Islet of Langerhans (tissue), 1 donor: ENCODE measurements at regions not wholly inside any gene's neighbourhood (a gene's known extent, or its start where the extent isn't known, plus 50 kb on each side); places are given as distances from the start of the nearest gene placed in this dataset.

Experiments
- FAIRE-seq: peaks from one replicate; lab custom pipeline; 2011; peaks lifted over from hg19 to GRCh38; lab: Jason Lieb, UNC

GRCh38 chr9:13990331-13990730 is 323.6 kb downstream of the NFIB start:
- no peak for FAIRE-seq

GRCh38 chr9:13988944-13989343 is 325.0 kb downstream of the NFIB start:
- no peak for FAIRE-seq

- no peak for FAIRE-seq
These were observed 330.3 kb downstream of the NFIB start for GRCh38 chr9:13983607-13984006.

GRCh38 chr9:13979941-13980318 is 334.0 kb downstream of the NFIB start:
- no peak for FAIRE-seq

GRCh38 chr9:13975611-13976290 is 338.2 kb downstream of the NFIB start:
- no peak for FAIRE-seq

GRCh38 chr9:13974891-13975290 is 339.1 kb downstream of the NFIB start:
- no peak for FAIRE-seq

- FAIRE-seq: no peak
These were observed 341.8 kb downstream of the NFIB start for GRCh38 chr9:13971966-13972655.

GRCh38 chr9:13971415-13971814 is 342.5 kb downstream of the NFIB start:
- no peak for FAIRE-seq

- FAIRE-seq: no peak
These were observed 343.5 kb downstream of the NFIB start for GRCh38 chr9:13970426-13970825.

- FAIRE-seq: no peak
These were observed 343.9 kb downstream of the NFIB start for GRCh38 chr9:13970018-13970417.

GRCh38 chr9:13967438-13967837 is 346.5 kb downstream of the NFIB start:
- no peak for FAIRE-seq

- no peak for FAIRE-seq
These were observed 346.9 kb downstream of the NFIB start for GRCh38 chr9:13967011-13967410.

GRCh38 chr9:13963005-13963653 is 350.8 kb downstream of the NFIB start:
- FAIRE-seq: no peak

GRCh38 chr9:13962006-13962405 is 351.9 kb downstream of the NFIB start:
- no peak for FAIRE-seq

- no peak for FAIRE-seq
These were observed 353.8 kb downstream of the NFIB start for GRCh38 chr9:13960011-13960765.

- no peak for FAIRE-seq
These were observed 355.3 kb downstream of the NFIB start for GRCh38 chr9:13958672-13959071.

- FAIRE-seq: no peak
These were observed 356.9 kb downstream of the NFIB start for GRCh38 chr9:13957089-13957488.

- FAIRE-seq: no peak
These were observed 357.8 kb downstream of the NFIB start for GRCh38 chr9:13956107-13956506.

- FAIRE-seq: no peak
These were observed 361.0 kb downstream of the NFIB start for GRCh38 chr9:13952906-13953305.

- FAIRE-seq: no peak
These were observed 365.9 kb downstream of the NFIB start for GRCh38 chr9:13948037-13948436.

GRCh38 chr9:13943176-13943575 is 370.8 kb downstream of the NFIB start:
- FAIRE-seq: no peak

- no peak for FAIRE-seq
These were observed 371.2 kb downstream of the NFIB start for GRCh38 chr9:13942695-13943094.

- no peak for FAIRE-seq
These were observed 371.7 kb downstream of the NFIB start for GRCh38 chr9:13942201-13942600.
